ENCODE measurements at regions not wholly inside any gene's neighbourhood (a gene's known extent, or its start where the extent isn't known, plus 50 kb on each side); places are given as distances from the start of the nearest gene placed in this dataset.
A peak's percentile ranks its signal among the peaks of the same experiment; 100 is the strongest.

DNA sequence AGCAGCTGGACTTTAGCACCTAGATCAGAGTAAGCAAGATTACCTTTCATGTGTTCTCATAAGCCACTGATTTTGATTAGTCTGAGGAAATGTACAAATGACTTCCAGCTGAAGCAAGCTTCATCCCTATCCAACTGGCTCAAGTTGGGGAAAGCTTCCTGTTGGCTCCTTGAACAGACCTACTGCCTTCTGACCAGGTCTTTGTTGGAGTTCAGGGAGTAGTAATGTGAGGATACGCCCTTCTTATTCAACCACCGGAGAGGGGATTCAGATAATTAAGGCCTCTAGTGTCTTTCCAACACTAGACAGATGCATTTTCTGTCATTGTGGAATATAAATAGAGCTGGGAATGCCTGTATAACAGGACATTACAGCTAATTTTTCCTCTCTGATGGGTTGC lies 268.9 kb downstream of the TGFB2 start:
- H3K27me3 Mint-ChIP-seq (ENCODE audit: low read depth), result no peaks in the 10 kb centered on the region
- TF ChIP-seq, protein P1, sequence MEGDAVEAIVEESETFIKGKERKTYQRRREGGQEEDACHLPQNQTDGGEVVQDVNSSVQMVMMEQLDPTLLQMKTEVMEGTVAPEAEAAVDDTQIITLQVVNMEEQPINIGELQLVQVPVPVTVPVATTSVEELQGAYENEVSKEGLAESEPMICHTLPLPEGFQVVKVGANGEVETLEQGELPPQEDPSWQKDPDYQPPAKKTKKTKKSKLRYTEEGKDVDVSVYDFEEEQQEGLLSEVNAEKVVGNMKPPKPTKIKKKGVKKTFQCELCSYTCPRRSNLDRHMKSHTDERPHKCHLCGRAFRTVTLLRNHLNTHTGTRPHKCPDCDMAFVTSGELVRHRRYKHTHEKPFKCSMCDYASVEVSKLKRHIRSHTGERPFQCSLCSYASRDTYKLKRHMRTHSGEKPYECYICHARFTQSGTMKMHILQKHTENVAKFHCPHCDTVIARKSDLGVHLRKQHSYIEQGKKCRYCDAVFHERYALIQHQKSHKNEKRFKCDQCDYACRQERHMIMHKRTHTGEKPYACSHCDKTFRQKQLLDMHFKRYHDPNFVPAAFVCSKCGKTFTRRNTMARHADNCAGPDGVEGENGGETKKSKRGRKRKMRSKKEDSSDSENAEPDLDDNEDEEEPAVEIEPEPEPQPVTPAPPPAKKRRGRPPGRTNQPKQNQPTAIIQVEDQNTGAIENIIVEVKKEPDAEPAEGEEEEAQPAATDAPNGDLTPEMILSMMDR (IDR thresholded peaks at IDR 0.05), result no peak
- H3K9me3 Mint-ChIP-seq (ENCODE audit: low read depth), result peaks cover 8% of the 10 kb centered on the region
- no peak overlapping the region for H3K4me3 Mint-ChIP-seq (ENCODE audit: unreplicated experiment)
- H3K4me1 Mint-ChIP-seq (ENCODE audit: low read depth), result peaks cover 10% of the 10 kb centered on the region
- no peak for DNase-seq (ENCODE audit: low spot score)
- H3K36me3 Mint-ChIP-seq (ENCODE audit: low read depth), result no peaks in the 10 kb centered on the region
- H3K27ac Mint-ChIP-seq (ENCODE audit: unreplicated experiment), result no peak overlapping the region

DNA sequence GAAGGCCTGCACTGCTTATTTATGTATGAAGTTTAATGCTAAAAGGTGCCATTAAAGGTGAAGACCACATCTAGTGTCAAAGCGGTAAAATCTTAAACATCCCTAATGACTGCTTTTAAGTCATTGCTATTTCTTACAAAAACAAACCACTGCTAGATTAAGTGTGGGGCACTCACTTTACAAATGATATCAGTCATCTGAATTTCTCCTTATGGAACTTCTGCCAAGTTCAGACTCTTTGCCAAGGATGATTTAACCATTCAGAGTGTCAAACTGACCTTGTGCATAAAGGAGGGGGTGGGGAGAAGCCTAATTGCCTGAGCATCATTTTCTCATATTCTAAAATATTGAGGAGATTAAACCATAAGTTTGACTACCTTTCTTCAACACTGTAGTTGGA lies 271.5 kb downstream of the TGFB2 start:
- Mint-ChIP-seq H3K4me1 (ENCODE audit: low read depth) (peaks cover 27% of the 10 kb centered on the region), H3K36me3 (ENCODE audit: low read depth) (no peaks in the 10 kb centered on the region), H3K4me3 (ENCODE audit: unreplicated experiment) (no peak overlapping the region), H3K27me3 (ENCODE audit: low read depth) (no peaks in the 10 kb centered on the region), H3K9me3 (ENCODE audit: low read depth) (peaks cover 8% of the 10 kb centered on the region), H3K27ac (ENCODE audit: unreplicated experiment) (no peak overlapping the region)
- TF ChIP-seq, protein P1 (IDR thresholded peaks at IDR 0.05), result no peak
- no peak for DNase-seq (ENCODE audit: low spot score)

DNA sequence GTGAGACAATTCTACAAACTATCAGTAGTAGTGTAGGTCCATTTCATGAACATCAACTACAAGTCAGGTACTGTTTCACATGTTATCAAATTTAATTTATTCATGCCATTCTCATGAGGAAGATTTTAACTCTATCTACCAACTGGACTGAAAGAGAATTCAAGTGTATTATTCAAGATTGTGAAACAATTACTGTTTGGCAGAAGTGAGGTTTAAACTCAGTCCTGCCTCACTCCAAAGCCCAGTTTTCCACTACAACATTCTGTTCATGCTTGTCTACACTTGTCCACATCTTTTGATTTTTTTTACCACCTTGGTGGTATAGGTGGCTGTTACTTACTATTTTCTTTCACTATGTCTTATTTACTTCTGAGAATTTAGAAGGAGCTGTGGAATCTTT lies 272.9 kb downstream of the TGFB2 start:
- Mint-ChIP-seq H3K27ac (ENCODE audit: unreplicated experiment) (no peak overlapping the region), H3K9me3 (ENCODE audit: low read depth) (peaks cover 8% of the 10 kb centered on the region), H3K4me3 (ENCODE audit: unreplicated experiment) (no peak overlapping the region), H3K36me3 (ENCODE audit: low read depth) (no peaks in the 10 kb centered on the region), H3K4me1 (ENCODE audit: low read depth) (peaks cover 27% of the 10 kb centered on the region), H3K27me3 (ENCODE audit: low read depth) (no peaks in the 10 kb centered on the region)
- TF ChIP-seq, protein P1 (IDR thresholded peaks at IDR 0.05), result no peak
- no peak for DNase-seq (ENCODE audit: low spot score)

DNA sequence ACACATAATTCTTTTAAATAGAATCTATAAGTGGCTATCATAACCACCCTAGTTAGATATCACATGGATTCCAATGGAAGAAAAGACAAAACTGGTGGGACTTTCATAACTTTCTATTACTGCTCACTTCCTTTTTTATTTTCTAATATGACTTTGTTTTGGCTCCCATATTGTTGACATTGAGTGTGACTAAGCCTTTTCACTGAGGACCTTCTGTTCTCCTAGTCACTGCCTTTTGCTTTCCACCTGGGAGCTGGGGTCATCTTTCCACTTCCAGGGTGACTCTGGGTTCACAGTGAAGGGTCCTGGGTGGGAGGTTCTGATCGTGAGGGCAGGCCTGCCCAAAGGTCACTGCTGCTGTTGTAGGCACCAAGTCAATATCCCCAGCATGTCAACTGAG lies 275.8 kb downstream of the TGFB2 start:
- TF ChIP-seq, protein P1 (IDR thresholded peaks at IDR 0.05), result no peak
- Mint-ChIP-seq H3K4me1 (ENCODE audit: low read depth) (peaks cover 27% of the 10 kb centered on the region), H3K9me3 (ENCODE audit: low read depth) (no peaks in the 10 kb centered on the region), H3K27me3 (ENCODE audit: low read depth) (no peaks in the 10 kb centered on the region), H3K4me3 (ENCODE audit: unreplicated experiment) (no peak overlapping the region), H3K27ac (ENCODE audit: unreplicated experiment) (peak overlapping the region; percentile 78), H3K36me3 (ENCODE audit: low read depth) (no peaks in the 10 kb centered on the region)
- no peak for DNase-seq (ENCODE audit: low spot score)

DNA sequence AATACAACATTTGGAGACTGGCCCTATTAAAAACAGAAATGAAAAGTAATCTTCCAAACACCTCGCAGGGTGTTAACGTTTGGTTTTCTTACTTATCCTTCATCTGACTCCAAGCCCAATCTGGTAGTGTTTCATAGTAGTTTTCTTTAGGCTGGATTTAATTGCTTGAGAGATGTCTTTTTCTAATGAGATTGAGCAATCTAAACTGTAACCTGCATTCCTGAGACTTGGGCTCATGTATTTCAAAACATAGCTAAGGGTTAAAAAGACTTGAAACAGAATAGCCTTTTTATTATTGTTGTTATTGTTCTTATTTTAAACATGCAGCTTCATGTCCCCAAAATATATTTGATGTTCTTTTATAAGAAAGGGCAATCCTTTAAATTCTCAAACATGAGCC lies 278.9 kb downstream of the TGFB2 start:
- H3K4me3 Mint-ChIP-seq (ENCODE audit: unreplicated experiment), result no peak overlapping the region
- H3K4me1 Mint-ChIP-seq (ENCODE audit: low read depth), result peaks cover 16% of the 10 kb centered on the region
- TF ChIP-seq, protein P1 (IDR thresholded peaks at IDR 0.05), result no peak
- no peak for DNase-seq (ENCODE audit: low spot score)
- H3K27me3 Mint-ChIP-seq (ENCODE audit: low read depth), result no peaks in the 10 kb centered on the region
- H3K9me3 Mint-ChIP-seq (ENCODE audit: low read depth), result peaks cover 9% of the 10 kb centered on the region
- no peak overlapping the region for H3K27ac Mint-ChIP-seq (ENCODE audit: unreplicated experiment)
- peaks cover 4% of the 10 kb centered on the region for H3K36me3 Mint-ChIP-seq (ENCODE audit: low read depth)

Measured in chondrocyte (in vitro differentiated cells).